Ovary (tissue), 3 donors: ENCODE measurements at regions not wholly inside any gene's neighbourhood (a gene's known extent, or its start where the extent isn't known, plus 50 kb on each side); places are given as distances from the start of the nearest gene placed in this dataset.

Source experiments
- EP300 ChIP-seq: sonication (generic); formaldehyde crosslinking; IDR thresholded peaks from one replicate; pipeline ENCODE4 v1.6.1; 2017; ENCODE audit warnings: antibody characterized with exemption
- POLR2A ChIP-seq: fragments of 450-650 bp; IDR thresholded peaks from one replicate; pipeline ENCODE4 v1.6.1; 2017; ENCODE audit warnings: antibody characterized with exemption, mild to moderate bottlenecking, moderate library complexity
- TF ChIP-seq, protein P1 (sequence below), 3 donors: fragments of 450-650 bp in 2 of 3; fragments of 200-600 bp in 1 of 3; IDR thresholded peaks; one replicate each; pipeline versions ENCODE4 v1.5.1 to v1.8.0; 2016 to 2022; ENCODE audit warnings: antibody characterized with exemption in 3 of 3, mild to moderate bottlenecking in 1 of 3
- donor health status: DM: no; HTN: no; CAD: no.

DNA sequence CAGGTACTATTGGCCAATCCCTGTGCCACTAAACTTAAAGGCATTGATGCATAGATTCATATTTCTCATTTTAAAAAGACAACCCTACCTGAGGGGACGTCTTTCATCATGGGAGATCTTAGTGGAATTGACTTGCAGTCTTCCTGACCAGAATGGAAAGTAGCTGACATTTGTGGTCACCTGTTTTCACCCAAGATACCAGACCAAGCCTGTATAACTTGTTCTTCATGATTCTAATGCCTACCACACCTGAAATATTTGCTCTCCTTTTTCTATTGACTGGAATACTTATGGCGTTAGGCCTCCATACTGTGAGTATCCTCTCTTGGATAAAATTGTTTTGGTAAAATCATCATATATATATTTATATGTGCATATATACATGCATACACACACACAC is 54.7 kb upstream of the XCR1 start:
- TF ChIP-seq, protein P1, sequence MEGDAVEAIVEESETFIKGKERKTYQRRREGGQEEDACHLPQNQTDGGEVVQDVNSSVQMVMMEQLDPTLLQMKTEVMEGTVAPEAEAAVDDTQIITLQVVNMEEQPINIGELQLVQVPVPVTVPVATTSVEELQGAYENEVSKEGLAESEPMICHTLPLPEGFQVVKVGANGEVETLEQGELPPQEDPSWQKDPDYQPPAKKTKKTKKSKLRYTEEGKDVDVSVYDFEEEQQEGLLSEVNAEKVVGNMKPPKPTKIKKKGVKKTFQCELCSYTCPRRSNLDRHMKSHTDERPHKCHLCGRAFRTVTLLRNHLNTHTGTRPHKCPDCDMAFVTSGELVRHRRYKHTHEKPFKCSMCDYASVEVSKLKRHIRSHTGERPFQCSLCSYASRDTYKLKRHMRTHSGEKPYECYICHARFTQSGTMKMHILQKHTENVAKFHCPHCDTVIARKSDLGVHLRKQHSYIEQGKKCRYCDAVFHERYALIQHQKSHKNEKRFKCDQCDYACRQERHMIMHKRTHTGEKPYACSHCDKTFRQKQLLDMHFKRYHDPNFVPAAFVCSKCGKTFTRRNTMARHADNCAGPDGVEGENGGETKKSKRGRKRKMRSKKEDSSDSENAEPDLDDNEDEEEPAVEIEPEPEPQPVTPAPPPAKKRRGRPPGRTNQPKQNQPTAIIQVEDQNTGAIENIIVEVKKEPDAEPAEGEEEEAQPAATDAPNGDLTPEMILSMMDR (IDR thresholded peaks at IDR 0.05) = no peak
- TF ChIP-seq EP300 (no peak), POLR2A (no peak)
